Panc1 (cell line): ENCODE measurements at regions not wholly inside any gene's neighbourhood (a gene's known extent, or its start where the extent isn't known, plus 50 kb on each side); places are given as distances from the start of the nearest gene placed in this dataset.
"Not testable (repeated sequence)": the region's sequence is repeated elsewhere in the genome, so short reads cannot be mapped to it uniquely, and the experiment has no call there.

Source experiments
- TF ChIP-seq, protein P1 (sequence below): fragments of 450-650 bp; IDR thresholded peaks from 2 replicates; pipeline ENCODE4 v1.5.1; 2017; ENCODE audit warnings: mild to moderate bottlenecking
- TF ChIP-seq, protein P2 (sequence below), 2 experiments: IDR thresholded peaks; 2 replicates each; pipeline ENCODE4 v1.6.1; 2011 to 2012; ENCODE audit warnings: low read depth in 2 of 2, control low read depth in 1 of 2, low read length in 1 of 2, mild to moderate bottlenecking in 1 of 2, moderate library complexity in 1 of 2; ENCODE audit not compliant: insufficient read depth in 1 of 2

DNA sequence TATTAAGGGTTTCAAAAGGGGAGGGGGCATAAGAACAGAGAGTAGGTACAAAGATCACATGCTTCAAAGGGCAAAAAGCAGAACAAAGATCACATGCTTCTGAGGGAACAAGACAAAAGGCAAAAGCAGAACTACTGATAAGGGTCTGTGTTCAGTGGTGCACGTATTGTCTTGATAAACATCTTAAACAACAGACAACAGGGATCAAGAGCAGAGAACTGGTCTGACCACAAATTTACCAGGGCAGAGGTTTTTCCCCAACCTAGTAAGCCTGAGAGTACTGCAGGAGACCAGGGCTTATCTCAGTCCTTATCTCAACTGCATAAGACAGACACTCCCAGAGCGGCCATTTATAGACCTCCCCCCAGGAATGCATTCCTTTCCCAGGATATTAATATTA is 900.2 kb upstream of the PRKX start:
- TF ChIP-seq, protein P1, sequence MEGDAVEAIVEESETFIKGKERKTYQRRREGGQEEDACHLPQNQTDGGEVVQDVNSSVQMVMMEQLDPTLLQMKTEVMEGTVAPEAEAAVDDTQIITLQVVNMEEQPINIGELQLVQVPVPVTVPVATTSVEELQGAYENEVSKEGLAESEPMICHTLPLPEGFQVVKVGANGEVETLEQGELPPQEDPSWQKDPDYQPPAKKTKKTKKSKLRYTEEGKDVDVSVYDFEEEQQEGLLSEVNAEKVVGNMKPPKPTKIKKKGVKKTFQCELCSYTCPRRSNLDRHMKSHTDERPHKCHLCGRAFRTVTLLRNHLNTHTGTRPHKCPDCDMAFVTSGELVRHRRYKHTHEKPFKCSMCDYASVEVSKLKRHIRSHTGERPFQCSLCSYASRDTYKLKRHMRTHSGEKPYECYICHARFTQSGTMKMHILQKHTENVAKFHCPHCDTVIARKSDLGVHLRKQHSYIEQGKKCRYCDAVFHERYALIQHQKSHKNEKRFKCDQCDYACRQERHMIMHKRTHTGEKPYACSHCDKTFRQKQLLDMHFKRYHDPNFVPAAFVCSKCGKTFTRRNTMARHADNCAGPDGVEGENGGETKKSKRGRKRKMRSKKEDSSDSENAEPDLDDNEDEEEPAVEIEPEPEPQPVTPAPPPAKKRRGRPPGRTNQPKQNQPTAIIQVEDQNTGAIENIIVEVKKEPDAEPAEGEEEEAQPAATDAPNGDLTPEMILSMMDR: not testable (repeated sequence)
- TF ChIP-seq, protein P2, sequence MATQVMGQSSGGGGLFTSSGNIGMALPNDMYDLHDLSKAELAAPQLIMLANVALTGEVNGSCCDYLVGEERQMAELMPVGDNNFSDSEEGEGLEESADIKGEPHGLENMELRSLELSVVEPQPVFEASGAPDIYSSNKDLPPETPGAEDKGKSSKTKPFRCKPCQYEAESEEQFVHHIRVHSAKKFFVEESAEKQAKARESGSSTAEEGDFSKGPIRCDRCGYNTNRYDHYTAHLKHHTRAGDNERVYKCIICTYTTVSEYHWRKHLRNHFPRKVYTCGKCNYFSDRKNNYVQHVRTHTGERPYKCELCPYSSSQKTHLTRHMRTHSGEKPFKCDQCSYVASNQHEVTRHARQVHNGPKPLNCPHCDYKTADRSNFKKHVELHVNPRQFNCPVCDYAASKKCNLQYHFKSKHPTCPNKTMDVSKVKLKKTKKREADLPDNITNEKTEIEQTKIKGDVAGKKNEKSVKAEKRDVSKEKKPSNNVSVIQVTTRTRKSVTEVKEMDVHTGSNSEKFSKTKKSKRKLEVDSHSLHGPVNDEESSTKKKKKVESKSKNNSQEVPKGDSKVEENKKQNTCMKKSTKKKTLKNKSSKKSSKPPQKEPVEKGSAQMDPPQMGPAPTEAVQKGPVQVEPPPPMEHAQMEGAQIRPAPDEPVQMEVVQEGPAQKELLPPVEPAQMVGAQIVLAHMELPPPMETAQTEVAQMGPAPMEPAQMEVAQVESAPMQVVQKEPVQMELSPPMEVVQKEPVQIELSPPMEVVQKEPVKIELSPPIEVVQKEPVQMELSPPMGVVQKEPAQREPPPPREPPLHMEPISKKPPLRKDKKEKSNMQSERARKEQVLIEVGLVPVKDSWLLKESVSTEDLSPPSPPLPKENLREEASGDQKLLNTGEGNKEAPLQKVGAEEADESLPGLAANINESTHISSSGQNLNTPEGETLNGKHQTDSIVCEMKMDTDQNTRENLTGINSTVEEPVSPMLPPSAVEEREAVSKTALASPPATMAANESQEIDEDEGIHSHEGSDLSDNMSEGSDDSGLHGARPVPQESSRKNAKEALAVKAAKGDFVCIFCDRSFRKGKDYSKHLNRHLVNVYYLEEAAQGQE (IDR thresholded peaks at IDR 0.05; ENCODE audit: insufficient read depth in 1 of 2, low read depth in 2 of 2, low read length in 1 of 2): not testable (repeated sequence)
